Heart left ventricle (tissue), 13 donors: ENCODE measurements at regions not wholly inside any gene's neighbourhood (a gene's known extent, or its start where the extent isn't known, plus 50 kb on each side); places are given as distances from the start of the nearest gene placed in this dataset.

ENCODE experiments used
- CTCF ChIP-seq, 12 donors: fragments of 200-600 bp; sonication (generic) in 4 of 12; IDR thresholded peaks; one replicate each; pipeline versions ENCODE4 v1.5.0 to v1.8.0; 2018 to 2022; ENCODE audit warnings: antibody characterized with exemption in 12 of 12, mild to moderate bottlenecking in 5 of 12
- POLR2A ChIP-seq, 2 donors: fragments of 450-650 bp; IDR thresholded peaks; one replicate each; pipeline ENCODE4 v1.6.1; 2017; ENCODE audit warnings: antibody characterized with exemption in 2 of 2, mild to moderate bottlenecking in 2 of 2, moderate library complexity in 2 of 2
- donor health status: ischemic (EF 13 %, LVEDD 7.1; RV severe dilation, severe dysfunction).
- donor health status: DM: no; HTN: yes; CAD: no.
- donor health status: DM: no; HTN: no; CAD: no.
- donor health status: ischemic (EF 25% LVEDD 6.9; RV normal size, moderate dysfunction).
- donor health status: ischemic (EF 25% LVEDD 5.7; RV mildly dilated, moderate dysfunction).
- donor health status: ischemic (EF 35%, LVEDD 5.7; RV mildly dilated, moderate dysfunction).
- donor health status: nonischemic (EF 11% LVEDD 7.7; RV severe dilation, severe dysfunction).
- donor health status: DM: yes; HTN: yes; CAD: no.
- donor health status: PGD.
- donor health status: ischemic (EF 29% LVEDD 5.4; RV normal size, mild dysfunction).
- donor health status: nonischemic (EF 23%, LVEDD 6.1; RV moderate dilation, normal function).

DNA sequence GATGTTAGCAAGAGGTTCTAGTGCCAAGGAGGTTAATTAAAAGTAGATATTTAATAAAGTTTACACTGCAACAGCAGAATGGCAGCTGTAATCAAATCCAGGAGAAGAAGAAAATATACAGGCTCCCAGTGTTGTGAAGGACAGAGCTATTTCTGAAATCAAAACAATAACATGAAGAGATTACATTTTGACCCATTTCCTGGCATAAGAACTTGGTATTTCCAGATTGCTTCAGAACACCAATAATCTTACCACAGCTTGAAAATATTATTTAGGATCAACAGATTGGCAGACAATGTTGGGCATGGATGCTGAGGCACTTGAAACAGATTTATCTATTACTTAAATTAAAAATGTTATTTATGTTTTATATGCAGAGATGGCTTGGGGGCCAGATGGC, 692.5 kb downstream of the KCNA4 start:
- TF ChIP-seq CTCF (IDR thresholded peaks at IDR 0.05): no peak
- no peak for TF ChIP-seq POLR2A (IDR thresholded peaks at IDR 0.05)
